ENCODE measurements at regions not wholly inside any gene's neighbourhood (a gene's known extent, or its start where the extent isn't known, plus 50 kb on each side); places are given as distances from the start of the nearest gene placed in this dataset.

- BruUV-seq (replicated peaks): no TSS peak
- H3K4me3 ChIP-seq (replicated peaks in 1 of 3; ENCODE audit: insufficient read depth in 1 of 3, low read depth in 1 of 3, low read length in 3 of 3): no peak overlapping the region
- no peaks in the 10 kb centered on the region for H3K9me3 ChIP-seq (replicated peaks; ENCODE audit: control insufficient read depth, insufficient read depth, low read length)
- no peaks in the 10 kb centered on the region for H3K36me3 ChIP-seq (ENCODE audit: control insufficient read depth in 2 of 2, extremely low read depth in 1 of 2, insufficient read depth in 2 of 2, low read length in 2 of 2)
- H3K4me1 ChIP-seq (ENCODE audit: control insufficient read depth, extremely low read depth, insufficient read depth, low read length): no peaks in the 10 kb centered on the region
- no peak for DNase-seq (ENCODE audit: low read depth, low spot score)
- H3K9me1 ChIP-seq (replicated peaks; ENCODE audit: control insufficient read depth, extremely low read depth, insufficient read depth, low read length): no peaks in the 10 kb centered on the region
- H3K27ac ChIP-seq (ENCODE audit: insufficient read depth, low read depth, low read length): no peak overlapping the region
- no peaks in the 10 kb centered on the region for H4K20me1 ChIP-seq (replicated peaks; ENCODE audit: control insufficient read depth, extremely low read depth, insufficient read depth, low read length)
- no peak overlapping the region for H2AFZ ChIP-seq (ENCODE audit: low read depth, low read length)
- no peaks in the 10 kb centered on the region for H3K79me2 ChIP-seq (ENCODE audit: control insufficient read depth, insufficient read depth, low read length)
- CTCF ChIA-PET: no interaction called here
- intact Hi-C loops (cut with micrococcal nuclease): no loop called here
- no peak for FAIRE-seq
- no peak overlapping the region for H3K4me2 ChIP-seq (ENCODE audit: insufficient read depth, low read length)
- TF ChIP-seq GATA2 (IDR thresholded peaks at IDR 0.05; ENCODE audit: insufficient read depth, insufficient read length, low read depth, low read length) (no peak), POLR2AphosphoS5 (IDR thresholded peaks at IDR 0.05; ENCODE audit: insufficient read depth, low read depth, low read length) (no peak), CTCF (IDR thresholded peaks at IDR 0.05; ENCODE audit: extremely low read depth in 1 of 2, insufficient read depth in 1 of 2, low read depth in 1 of 2, low read length in 2 of 2) (no peak), MYC (IDR thresholded peaks at IDR 0.05; ENCODE audit: low read depth, low read length) (no peak), FOS (IDR thresholded peaks at IDR 0.05; ENCODE audit: borderline replicate concordance, insufficient read depth, low read length) (no peak)
- POLR2A ChIA-PET: no interaction called here
- H3K27me3 ChIP-seq (ENCODE audit: control insufficient read depth in 2 of 2, insufficient read depth in 2 of 2, low read length in 2 of 2): no peaks in the 10 kb centered on the region
- H3K9ac ChIP-seq (replicated peaks; ENCODE audit: extremely low read depth, insufficient read depth, low read length): no peak overlapping the region
- dilution Hi-C loops (cut with MboI; ENCODE audit: extremely low pct_ligation_motif_present, low sequenced_read_pairs): no loop called here
These were observed 278.9 kb downstream of the RWDD3 start for GRCh38 chr1:95512925-95513324.

- Histone ChIP-seq H3K9ac (replicated peaks; ENCODE audit: extremely low read depth, insufficient read depth, low read length) (no peak overlapping the region), H4K20me1 (replicated peaks; ENCODE audit: control insufficient read depth, extremely low read depth, insufficient read depth, low read length) (no peaks in the 10 kb centered on the region), H2AFZ (ENCODE audit: low read depth, low read length) (no peak overlapping the region), H3K4me2 (ENCODE audit: insufficient read depth, low read length) (no peak overlapping the region), H3K27ac (ENCODE audit: insufficient read depth, low read depth, low read length) (no peak overlapping the region), H3K9me1 (replicated peaks; ENCODE audit: control insufficient read depth, extremely low read depth, insufficient read depth, low read length) (no peaks in the 10 kb centered on the region), H3K36me3 (ENCODE audit: control insufficient read depth in 2 of 2, extremely low read depth in 1 of 2, insufficient read depth in 2 of 2, low read length in 2 of 2) (no peaks in the 10 kb centered on the region), H3K4me1 (ENCODE audit: control insufficient read depth, extremely low read depth, insufficient read depth, low read length) (no peaks in the 10 kb centered on the region), H3K4me3 (replicated peaks in 1 of 3; ENCODE audit: insufficient read depth in 1 of 3, low read depth in 1 of 3, low read length in 3 of 3) (no peak overlapping the region), H3K9me3 (replicated peaks; ENCODE audit: control insufficient read depth, insufficient read depth, low read length) (no peaks in the 10 kb centered on the region), H3K27me3 (ENCODE audit: control insufficient read depth in 2 of 2, insufficient read depth in 2 of 2, low read length in 2 of 2) (no peaks in the 10 kb centered on the region), H3K79me2 (ENCODE audit: control insufficient read depth, insufficient read depth, low read length) (no peaks in the 10 kb centered on the region)
- POLR2A ChIA-PET: no interaction called here
- intact Hi-C loops (cut with micrococcal nuclease) (no loop called here), dilution Hi-C loops (cut with MboI; ENCODE audit: extremely low pct_ligation_motif_present, low sequenced_read_pairs) (no loop called here)
- DNase-seq (ENCODE audit: low read depth, low spot score): no peak
- BruUV-seq (replicated peaks): no TSS peak
- TF ChIP-seq GATA2 (IDR thresholded peaks at IDR 0.05; ENCODE audit: insufficient read depth, insufficient read length, low read depth, low read length): no peak
- no peak for TF ChIP-seq EZH2 (IDR thresholded peaks at IDR 0.05; ENCODE audit: borderline replicate concordance, low read depth, low read length, severe bottlenecking)
- TF ChIP-seq CTCF (IDR thresholded peaks at IDR 0.05; ENCODE audit: extremely low read depth in 1 of 2, insufficient read depth in 1 of 2, low read depth in 1 of 2, low read length in 2 of 2): no peak
- TF ChIP-seq POLR2A (IDR thresholded peaks at IDR 0.05; ENCODE audit: low read depth, low read length): no peak
- TF ChIP-seq POLR2AphosphoS5 (IDR thresholded peaks at IDR 0.05; ENCODE audit: insufficient read depth, low read depth, low read length): no peak
- no peak for TF ChIP-seq MAX (IDR thresholded peaks at IDR 0.05; ENCODE audit: insufficient read depth, insufficient read length)
- TF ChIP-seq JUN (IDR thresholded peaks at IDR 0.05; ENCODE audit: borderline replicate concordance, insufficient read depth, insufficient read length, low read depth): no peak
- no peak for TF ChIP-seq FOS (IDR thresholded peaks at IDR 0.05; ENCODE audit: borderline replicate concordance, insufficient read depth, low read length)
- no peak for TF ChIP-seq MYC (IDR thresholded peaks at IDR 0.05; ENCODE audit: low read depth, low read length)
- CTCF ChIA-PET: no interaction called here
- no peak for FAIRE-seq
These were observed 283.5 kb downstream of the RWDD3 start for GRCh38 chr1:95517506-95517905.

Measured in endothelial cell of umbilical vein (primary cell).